ENCODE measurements at regions not wholly inside any gene's neighbourhood (a gene's known extent, or its start where the extent isn't known, plus 50 kb on each side); places are given as distances from the start of the nearest gene placed in this dataset.

DNA sequence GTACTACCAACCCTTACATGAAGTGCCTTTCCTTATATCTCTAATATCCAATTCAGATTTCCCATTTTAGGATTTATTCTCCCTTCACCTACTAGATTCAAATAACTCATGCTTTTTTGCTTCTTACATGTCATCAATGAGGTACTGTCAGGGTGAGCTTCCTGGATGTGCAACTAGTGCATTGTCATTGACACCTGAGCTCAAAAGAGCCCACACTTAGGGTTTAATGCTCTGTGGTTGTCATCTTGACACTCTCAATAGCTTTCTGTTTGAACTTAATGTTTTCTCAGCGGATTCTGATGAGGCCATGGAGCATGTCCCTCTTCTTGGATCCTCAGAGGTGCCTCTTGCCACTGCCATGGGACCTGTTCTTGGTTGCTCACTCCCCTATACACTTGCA lies 1033.3 kb upstream of the EYS start:
- H3K23me2 ChIP-seq (ENCODE audit: low read depth, low read length): no peaks in the 10 kb centered on the region; the same call in 1 of the 2 replicates
- no peak overlapping the region for H3K18ac ChIP-seq (ENCODE audit: extremely low read depth, low read length)
- no peaks in the 10 kb centered on the region for H3K9me3 ChIP-seq (ENCODE audit: insufficient read depth in 2 of 2, low read depth in 1 of 2, low read length in 1 of 2)
- no peak overlapping the region for H3K56ac ChIP-seq (replicated peaks; ENCODE audit: insufficient read length, low read depth, low read length)
- H4K8ac ChIP-seq (ENCODE audit: extremely low read depth, insufficient read depth, low read length): no peak overlapping the region
- no peak overlapping the region for H3K23ac ChIP-seq (ENCODE audit: insufficient read length)
- peaks cover 0 to 2% (median 0%) of the 10 kb centered on the region in 4 experiments; a peak in 1 of 7 replicates for H3K4me1 ChIP-seq (replicated peaks in 1 of 4; ENCODE audit: control insufficient read depth in 3 of 4, insufficient read depth in 4 of 4, low read length in 3 of 4)
- no peak overlapping the region for H4K91ac ChIP-seq (replicated peaks; ENCODE audit: insufficient read length, low read length)
- no peaks in the 10 kb centered on the region for H3K27me3 ChIP-seq (replicated peaks in 1 of 4; ENCODE audit: control insufficient read depth in 3 of 4, extremely low read depth in 1 of 4, insufficient read depth in 3 of 4, low read length in 3 of 4)
- WGBS, 2 experiments (ENCODE audit: extremely low coverage in 1 of 2, insufficient coverage in 1 of 2, insufficient read length in 1 of 2, insufficient replicate concordance in 2 of 2, low coverage in 1 of 2, low lambda C conversion rate in 2 of 2, missing lambda C conversion rate in 1 of 2): 100% methylated on average over 1 of the region's 1 CpG; no CpG with 5 or more reads in 1 of the 2 experiments
- H3K79me1 ChIP-seq (ENCODE audit: low read depth, low read length): no peaks in the 10 kb centered on the region
- H3K4ac ChIP-seq (replicated peaks; ENCODE audit: insufficient read length, low read depth, low read length): no peak overlapping the region
- H3K4me2 ChIP-seq (ENCODE audit: insufficient read depth in 1 of 2, low read depth in 2 of 2, low read length in 2 of 2): no peak overlapping the region
- no peak overlapping the region for H2AK5ac ChIP-seq (ENCODE audit: low read depth, low read length)
- no peaks in the 10 kb centered on the region for H3K36me3 ChIP-seq (ENCODE audit: control insufficient read depth in 2 of 4, insufficient read depth in 4 of 4, low read length in 3 of 4)
- H2BK120ac ChIP-seq (replicated peaks; ENCODE audit: low read depth, low read length): no peak overlapping the region
- no peak overlapping the region for H2BK15ac ChIP-seq (ENCODE audit: low read length)
- CTCF ChIA-PET (ENCODE audit: partially characterized antibody): no interaction called here
- H2BK20ac ChIP-seq (ENCODE audit: low read length): no peak overlapping the region
- no peak overlapping the region for H3K9ac ChIP-seq (replicated peaks in 1 of 4; ENCODE audit: extremely low read depth in 1 of 4, low read depth in 3 of 4, low read length in 3 of 4)
- no peaks in the 10 kb centered on the region for H3K79me2 ChIP-seq (ENCODE audit: control insufficient read depth in 1 of 2, insufficient read depth in 2 of 2, low read length in 2 of 2)
- TF ChIP-seq, protein P1, sequence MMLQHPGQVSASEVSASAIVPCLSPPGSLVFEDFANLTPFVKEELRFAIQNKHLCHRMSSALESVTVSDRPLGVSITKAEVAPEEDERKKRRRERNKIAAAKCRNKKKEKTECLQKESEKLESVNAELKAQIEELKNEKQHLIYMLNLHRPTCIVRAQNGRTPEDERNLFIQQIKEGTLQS (IDR thresholded peaks at IDR 0.05; ENCODE audit: insufficient read depth, low read depth, low read length): no peak
- TF ChIP-seq CEBPB (IDR thresholded peaks at IDR 0.05; ENCODE audit: low read depth, low read length) (no peak), SP2 (IDR thresholded peaks at IDR 0.05; ENCODE audit: low read length) (no peak), BRCA1 (IDR thresholded peaks at IDR 0.05; ENCODE audit: low read depth, low read length) (no peak), CBX8 (IDR thresholded peaks at IDR 0.05; ENCODE audit: borderline replicate concordance, low read depth, low read length) (no peak), CHD2 (IDR thresholded peaks at IDR 0.05; ENCODE audit: low read length) (no peak), SP4 (IDR thresholded peaks at IDR 0.05; ENCODE audit: low read length) (no peak), PHF8 (conservative IDR thresholded peaks at IDR 0.05; ENCODE audit: low read depth, low read length) (no peak), RFX5 (IDR thresholded peaks at IDR 0.05; ENCODE audit: borderline replicate concordance, low read depth, low read length) (no peak), NANOG (IDR thresholded peaks at IDR 0.05; ENCODE audit: insufficient read depth, low read depth, low read length, poor library complexity, severe bottlenecking) (no peak)
- TF ChIP-seq, protein P2, sequence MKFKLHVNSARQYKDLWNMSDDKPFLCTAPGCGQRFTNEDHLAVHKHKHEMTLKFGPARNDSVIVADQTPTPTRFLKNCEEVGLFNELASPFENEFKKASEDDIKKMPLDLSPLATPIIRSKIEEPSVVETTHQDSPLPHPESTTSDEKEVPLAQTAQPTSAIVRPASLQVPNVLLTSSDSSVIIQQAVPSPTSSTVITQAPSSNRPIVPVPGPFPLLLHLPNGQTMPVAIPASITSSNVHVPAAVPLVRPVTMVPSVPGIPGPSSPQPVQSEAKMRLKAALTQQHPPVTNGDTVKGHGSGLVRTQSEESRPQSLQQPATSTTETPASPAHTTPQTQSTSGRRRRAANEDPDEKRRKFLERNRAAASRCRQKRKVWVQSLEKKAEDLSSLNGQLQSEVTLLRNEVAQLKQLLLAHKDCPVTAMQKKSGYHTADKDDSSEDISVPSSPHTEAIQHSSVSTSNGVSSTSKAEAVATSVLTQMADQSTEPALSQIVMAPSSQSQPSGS (IDR thresholded peaks at IDR 0.05; ENCODE audit: low read length): no peak
- no peak for DNase-seq (ENCODE audit: low read depth in 1 of 2, low spot score in 2 of 2)
- H3K14ac ChIP-seq (ENCODE audit: insufficient read length): no peak overlapping the region
- POLR2A ChIA-PET (ENCODE audit: partially characterized antibody): no interaction called here
- no peak overlapping the region; the same call in 1 of the 2 replicates for H2AFZ ChIP-seq (ENCODE audit: low read length)
- no peak overlapping the region for H3K27ac ChIP-seq (ENCODE audit: low read depth, low read length)
- H4K5ac ChIP-seq (ENCODE audit: insufficient read length, low read depth, low read length): no peak overlapping the region
- H3K4me3 ChIP-seq (ENCODE audit: extremely low read depth in 1 of 4, insufficient read depth in 2 of 4, low read depth in 3 of 4, low read length in 4 of 4): no peak overlapping the region
- no peak overlapping the region for H2BK5ac ChIP-seq (ENCODE audit: low read depth, low read length)
- no peak for FAIRE-seq
- H4K20me1 ChIP-seq (replicated peaks in 1 of 2; ENCODE audit: control insufficient read depth in 1 of 2, insufficient read depth in 2 of 2, low read length in 2 of 2): no peaks in the 10 kb centered on the region
- H2BK12ac ChIP-seq (ENCODE audit: low read depth, low read length): no peak overlapping the region

Measured in H1 (cell line).